SJSA1 (cell line): ENCODE measurements at regions not wholly inside any gene's neighbourhood (a gene's known extent, or its start where the extent isn't known, plus 50 kb on each side); places are given as distances from the start of the nearest gene placed in this dataset.
"Not testable (repeated sequence)": the region's sequence is repeated elsewhere in the genome, so short reads cannot be mapped to it uniquely, and the experiment has no call there.

ENCODE experiments used
- DNase-seq, 2 experiments: peaks; one replicate each; pipeline ENCODE4 v3.0.0-alpha.2; 2015 to 2020; ENCODE audit warnings: low spot score in 2 of 2, low read depth in 1 of 2
- H3K27ac ChIP-seq: fragments of 250-450 bp; sonication (Bioruptor Pico); 2 replicates; pipeline ENCODE4 v1.5.1; 2020; ENCODE audit warnings: mild to moderate bottlenecking, moderate library complexity
- H3K27me3 ChIP-seq: fragments of 250-450 bp; sonication (Bioruptor Pico); replicated peaks from 2 replicates; pipeline ENCODE4 v1.5.1; 2020; ENCODE audit warnings: mild to moderate bottlenecking, moderate library complexity
- H3K36me3 ChIP-seq: fragments of 250-450 bp; sonication (Bioruptor Pico); 2 replicates; pipeline ENCODE4 v1.5.1; 2020; ENCODE audit warnings: mild to moderate bottlenecking
- H3K4me1 ChIP-seq: fragments of 250-450 bp; sonication (Bioruptor Pico); replicated peaks from 2 replicates; pipeline ENCODE4 v1.6.1; 2021; ENCODE audit warnings: mild to moderate bottlenecking
- H3K4me3 ChIP-seq: fragments of 250-450 bp; sonication (Bioruptor Pico); 2 replicates; pipeline ENCODE4 v1.5.1; 2020; ENCODE audit warnings: mild to moderate bottlenecking
- H3K9me3 ChIP-seq: fragments of 250-450 bp; sonication (Bioruptor Pico); replicated peaks from 2 replicates; pipeline ENCODE4 v1.5.1; 2020; ENCODE audit warnings: mild to moderate bottlenecking

GRCh38 chr9:62095714-62096345 is 906.0 kb downstream of the SPATA31A7 start:
- not testable (repeated sequence) for H3K36me3 ChIP-seq, H3K9me3 ChIP-seq, H3K27ac ChIP-seq, H3K27me3 ChIP-seq, H3K4me1 ChIP-seq, DNase-seq, H3K4me3 ChIP-seq

- H3K27ac ChIP-seq, DNase-seq, H3K9me3 ChIP-seq, H3K27me3 ChIP-seq, H3K4me1 ChIP-seq, H3K36me3 ChIP-seq, H3K4me3 ChIP-seq: not testable (repeated sequence)
Measured at GRCh38 chr9:62110486-62110885, 920.6 kb downstream of the SPATA31A7 start.

GRCh38 chr9:62116951-62117640 is 927.3 kb downstream of the SPATA31A7 start:
- not testable (repeated sequence) for H3K36me3 ChIP-seq, DNase-seq, H3K9me3 ChIP-seq, H3K4me3 ChIP-seq, H3K27me3 ChIP-seq, H3K27ac ChIP-seq, H3K4me1 ChIP-seq

GRCh38 chr9:62119656-62120055 is 929.8 kb downstream of the SPATA31A7 start:
- H3K4me1 ChIP-seq, DNase-seq, H3K27ac ChIP-seq, H3K27me3 ChIP-seq, H3K36me3 ChIP-seq, H3K9me3 ChIP-seq, H3K4me3 ChIP-seq: not testable (repeated sequence)

GRCh38 chr9:62125631-62126611 is 936.1 kb downstream of the SPATA31A7 start:
- H3K9me3 ChIP-seq, H3K4me3 ChIP-seq: not testable (repeated sequence)

GRCh38 chr9:62135022-62135421 is 945.2 kb downstream of the SPATA31A7 start:
- H3K4me1 ChIP-seq, H3K27me3 ChIP-seq: not testable (repeated sequence)

More at GRCh38 chr9:62125631-62126611, 936.1 kb downstream of the SPATA31A7 start:
- not testable (repeated sequence) for H3K27ac ChIP-seq, H3K4me1 ChIP-seq, DNase-seq, H3K27me3 ChIP-seq, H3K36me3 ChIP-seq

GRCh38 chr9:62145648-62146047 is 955.8 kb downstream of the SPATA31A7 start:
- not testable (repeated sequence) for H3K9me3 ChIP-seq, H3K4me1 ChIP-seq, DNase-seq, H3K27me3 ChIP-seq, H3K36me3 ChIP-seq, H3K4me3 ChIP-seq, H3K27ac ChIP-seq

More at GRCh38 chr9:62135022-62135421, 945.2 kb downstream of the SPATA31A7 start:
- not testable (repeated sequence) for H3K27ac ChIP-seq, H3K4me3 ChIP-seq, H3K36me3 ChIP-seq, H3K9me3 ChIP-seq, DNase-seq
